Breast epithelium (tissue), 3 donors: ENCODE measurements at regions not wholly inside any gene's neighbourhood (a gene's known extent, or its start where the extent isn't known, plus 50 kb on each side); places are given as distances from the start of the nearest gene placed in this dataset.

Source experiments
- POLR2AphosphoS5 ChIP-seq, 3 donors: sonication (generic); formaldehyde crosslinking; IDR thresholded peaks; one replicate each; pipeline ENCODE4 v1.6.1; 2017; ENCODE audit warnings: antibody characterized with exemption in 3 of 3
- TF ChIP-seq, protein P1 (sequence below), 3 donors: fragments of 450-650 bp; IDR thresholded peaks; one replicate each; pipeline ENCODE4 v1.5.1; 2016 to 2017; ENCODE audit warnings: antibody characterized with exemption in 3 of 3, mild to moderate bottlenecking in 3 of 3, moderate library complexity in 3 of 3

- no peak for TF ChIP-seq POLR2AphosphoS5 (IDR thresholded peaks at IDR 0.05)
- TF ChIP-seq, protein P1, sequence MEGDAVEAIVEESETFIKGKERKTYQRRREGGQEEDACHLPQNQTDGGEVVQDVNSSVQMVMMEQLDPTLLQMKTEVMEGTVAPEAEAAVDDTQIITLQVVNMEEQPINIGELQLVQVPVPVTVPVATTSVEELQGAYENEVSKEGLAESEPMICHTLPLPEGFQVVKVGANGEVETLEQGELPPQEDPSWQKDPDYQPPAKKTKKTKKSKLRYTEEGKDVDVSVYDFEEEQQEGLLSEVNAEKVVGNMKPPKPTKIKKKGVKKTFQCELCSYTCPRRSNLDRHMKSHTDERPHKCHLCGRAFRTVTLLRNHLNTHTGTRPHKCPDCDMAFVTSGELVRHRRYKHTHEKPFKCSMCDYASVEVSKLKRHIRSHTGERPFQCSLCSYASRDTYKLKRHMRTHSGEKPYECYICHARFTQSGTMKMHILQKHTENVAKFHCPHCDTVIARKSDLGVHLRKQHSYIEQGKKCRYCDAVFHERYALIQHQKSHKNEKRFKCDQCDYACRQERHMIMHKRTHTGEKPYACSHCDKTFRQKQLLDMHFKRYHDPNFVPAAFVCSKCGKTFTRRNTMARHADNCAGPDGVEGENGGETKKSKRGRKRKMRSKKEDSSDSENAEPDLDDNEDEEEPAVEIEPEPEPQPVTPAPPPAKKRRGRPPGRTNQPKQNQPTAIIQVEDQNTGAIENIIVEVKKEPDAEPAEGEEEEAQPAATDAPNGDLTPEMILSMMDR (IDR thresholded peaks at IDR 0.05), result no peak
Observed at GRCh38 chr15:46467041-46467440, 832.2 kb downstream of the SQOR start.
